HEK293 (cell line): ENCODE measurements at regions not wholly inside any gene's neighbourhood (a gene's known extent, or its start where the extent isn't known, plus 50 kb on each side); places are given as distances from the start of the nearest gene placed in this dataset.

Source experiments
- CTCF ChIA-PET: fragments of 350-600 bp; formaldehyde crosslinking; extraction: SDS; loops from one replicate; lab custom pipeline; 2021; ENCODE audit warnings: antibody characterized with exemption; lab: Yijun Ruan, JAX
- POLR2A ChIA-PET: fragments of 300-600 bp; formaldehyde crosslinking; extraction: SDS; loops from one replicate; lab custom pipeline; 2020; ENCODE audit warnings: antibody characterized with exemption, inconsistent platforms; lab: Yijun Ruan, JAX
- H3K27ac ChIP-seq: fragments of 200-500 bp; sonication (Bioruptor generic); 2 replicates; pipeline ENCODE4 v1.5.1; 2014; ENCODE audit warnings: low read depth, low read length, control low read depth, inconsistent platforms; ENCODE audit errors: extremely low read depth
- H3K36me3 ChIP-seq, 2 experiments: fragments of 200-500 bp in 1 of 2; sonication (Bioruptor generic) in 1 of 2; 1 replicate in 1 of 2; 2 replicates in 1 of 2; pipeline ENCODE4 v1.5.1; 2014 to 2017; ENCODE audit warnings: inconsistent platforms in 2 of 2, low read length in 2 of 2; ENCODE audit not compliant: control insufficient read depth in 2 of 2, insufficient read depth in 1 of 2
- H3K4me1 ChIP-seq: fragments of 200-500 bp; sonication (Bioruptor generic); 2 replicates; pipeline ENCODE4 v1.5.1; 2014; ENCODE audit warnings: mild to moderate bottlenecking, low read length, inconsistent platforms; ENCODE audit not compliant: control insufficient read depth, insufficient read depth
- H3K4me3 ChIP-seq: 2 replicates; pipeline ENCODE4 v1.5.1; 2011; ENCODE audit warnings: low read depth, mild to moderate bottlenecking, control low read depth, low read length, moderate library complexity
- H3K9me3 ChIP-seq: fragments of 200-500 bp; sonication (Bioruptor generic); 2 replicates; pipeline ENCODE4 v1.5.1; 2014; ENCODE audit warnings: low read depth, low read length, inconsistent platforms; ENCODE audit not compliant: control insufficient read depth, insufficient read depth
- GLI4 ChIP-seq: fragments of 450-650 bp; formaldehyde crosslinking; IDR thresholded peaks from 2 replicates; pipeline ENCODE4 v1.5.1; 2016; ENCODE audit warnings: missing biosample characterization, missing genetic modification characterization
- PBX3 ChIP-seq: sonication (generic); formaldehyde crosslinking; IDR thresholded peaks from 2 replicates; pipeline ENCODE4 v1.8.1; 2022; ENCODE audit warnings: mild to moderate bottlenecking, moderate library complexity, missing genetic modification reagents
- REPIN1 ChIP-seq: fragments of 450-650 bp; formaldehyde crosslinking; IDR thresholded peaks from 2 replicates; pipeline ENCODE4 v1.5.1; 2017; ENCODE audit warnings: missing biosample characterization, missing genetic modification characterization, low read depth
- SCRT1 ChIP-seq: fragments of 450-650 bp; formaldehyde crosslinking; IDR thresholded peaks from 2 replicates; pipeline ENCODE4 v1.5.1; 2016; ENCODE audit warnings: missing biosample characterization, missing genetic modification characterization, borderline replicate concordance
- ZNF202 ChIP-seq: fragments of 450-650 bp; formaldehyde crosslinking; IDR thresholded peaks from 2 replicates; pipeline ENCODE4 v1.5.1; 2016; ENCODE audit warnings: missing biosample characterization, missing genetic modification characterization, borderline replicate concordance
- ZNF302 ChIP-seq: fragments of 450-650 bp; formaldehyde crosslinking; IDR thresholded peaks from 2 replicates; pipeline ENCODE4 v1.5.1; 2016; ENCODE audit warnings: missing biosample characterization, missing genetic modification characterization, low read depth
- ZNF366 ChIP-seq: fragments of 450-650 bp; formaldehyde crosslinking; conservative IDR thresholded peaks from 2 replicates; pipeline ENCODE4 v1.5.1; 2016; ENCODE audit warnings: missing biosample characterization, missing genetic modification characterization
- ZNF391 ChIP-seq: fragments of 450-650 bp; formaldehyde crosslinking; IDR thresholded peaks from 2 replicates; pipeline ENCODE4 v1.5.1; 2016; ENCODE audit warnings: low read depth, missing biosample characterization, missing genetic modification characterization, borderline replicate concordance
- ZNF404 ChIP-seq: fragments of 450-650 bp; formaldehyde crosslinking; IDR thresholded peaks from 2 replicates; pipeline ENCODE4 v1.5.1; 2017; ENCODE audit warnings: missing biosample characterization, missing genetic modification characterization
- ZNF433 ChIP-seq: fragments of 450-650 bp; formaldehyde crosslinking; IDR thresholded peaks from 2 replicates; pipeline ENCODE4 v1.5.1; 2016; ENCODE audit warnings: missing biosample characterization, missing genetic modification characterization, low read depth
- ZNF600 ChIP-seq: fragments of 450-650 bp; formaldehyde crosslinking; IDR thresholded peaks from 2 replicates; pipeline ENCODE4 v1.5.1; 2016; ENCODE audit warnings: missing biosample characterization, missing genetic modification characterization
- ZNF707 ChIP-seq: fragments of 450-650 bp; formaldehyde crosslinking; IDR thresholded peaks from 2 replicates; pipeline ENCODE4 v1.5.1; 2016; ENCODE audit warnings: missing biosample characterization, missing genetic modification characterization
- ZNF768 ChIP-seq: fragments of 450-650 bp; formaldehyde crosslinking; IDR thresholded peaks from 2 replicates; pipeline ENCODE4 v1.5.1; 2018; ENCODE audit warnings: missing biosample characterization, mild to moderate bottlenecking, missing genetic modification characterization
- TF ChIP-seq, protein P1 (sequence below): fragments of 450-650 bp; formaldehyde crosslinking; IDR thresholded peaks from 2 replicates; pipeline ENCODE4 v1.5.1; 2017; ENCODE audit warnings: missing biosample characterization, missing genetic modification characterization
- TF ChIP-seq, protein P2 (sequence below): fragments of 450-650 bp; formaldehyde crosslinking; IDR thresholded peaks from 2 replicates; pipeline ENCODE4 v1.5.1; 2016; ENCODE audit warnings: missing biosample characterization, missing genetic modification characterization, borderline replicate concordance

DNA sequence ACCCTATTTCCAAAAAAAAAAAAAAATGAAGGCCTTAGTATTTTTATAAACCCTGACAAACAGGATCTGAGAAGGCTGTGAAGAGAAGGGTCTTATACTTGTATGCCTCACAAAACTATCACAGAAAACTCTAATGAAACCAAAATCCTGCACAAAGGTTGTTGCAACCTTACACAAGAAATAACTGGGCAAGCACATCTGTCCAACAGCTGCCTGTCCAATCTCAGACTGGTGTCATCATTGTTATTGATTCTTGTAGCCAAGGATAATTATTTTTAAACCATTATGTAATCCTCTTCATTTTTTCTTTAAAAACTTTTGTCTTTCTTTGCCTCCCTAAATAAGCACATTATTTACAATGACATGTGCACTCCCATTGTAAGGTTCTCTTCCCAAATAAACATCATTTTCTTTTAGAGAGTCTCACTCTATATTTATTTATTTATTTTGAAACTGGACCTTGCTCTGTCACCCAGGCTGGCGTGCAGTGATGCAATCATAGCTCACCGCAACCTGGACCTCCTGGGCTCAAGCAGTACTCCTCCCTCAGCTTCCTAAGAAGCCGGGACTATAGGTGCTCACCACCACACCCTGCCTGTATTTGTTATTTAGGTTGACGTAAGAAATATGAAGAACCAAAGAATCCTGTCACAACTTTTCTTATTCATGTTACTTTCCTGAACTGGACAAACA is 697.1 kb downstream of the DOK5 start:
- TF ChIP-seq ZNF433 (tag by site-specific recombination) (no peak), GLI4 (tag by site-specific recombination) (no peak)
- TF ChIP-seq, protein P1, sequence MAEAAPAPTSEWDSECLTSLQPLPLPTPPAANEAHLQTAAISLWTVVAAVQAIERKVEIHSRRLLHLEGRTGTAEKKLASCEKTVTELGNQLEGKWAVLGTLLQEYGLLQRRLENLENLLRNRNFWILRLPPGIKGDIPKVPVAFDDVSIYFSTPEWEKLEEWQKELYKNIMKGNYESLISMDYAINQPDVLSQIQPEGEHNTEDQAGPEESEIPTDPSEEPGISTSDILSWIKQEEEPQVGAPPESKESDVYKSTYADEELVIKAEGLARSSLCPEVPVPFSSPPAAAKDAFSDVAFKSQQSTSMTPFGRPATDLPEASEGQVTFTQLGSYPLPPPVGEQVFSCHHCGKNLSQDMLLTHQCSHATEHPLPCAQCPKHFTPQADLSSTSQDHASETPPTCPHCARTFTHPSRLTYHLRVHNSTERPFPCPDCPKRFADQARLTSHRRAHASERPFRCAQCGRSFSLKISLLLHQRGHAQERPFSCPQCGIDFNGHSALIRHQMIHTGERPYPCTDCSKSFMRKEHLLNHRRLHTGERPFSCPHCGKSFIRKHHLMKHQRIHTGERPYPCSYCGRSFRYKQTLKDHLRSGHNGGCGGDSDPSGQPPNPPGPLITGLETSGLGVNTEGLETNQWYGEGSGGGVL (tag by site-specific recombination): no peak
- no peak overlapping the region for H3K4me3 ChIP-seq
- POLR2A ChIA-PET: no interaction called here
- H3K4me1 ChIP-seq: no peaks in the 10 kb centered on the region
- H3K9me3 ChIP-seq: no peaks in the 10 kb centered on the region
- H3K27ac ChIP-seq: no peak overlapping the region
- no peaks in the 10 kb centered on the region for H3K36me3 ChIP-seq
- CTCF ChIA-PET: interaction anchor here (0.6 kb wide), 1 partner anchor 370 kb away, joined by 4 read pairs; no protein-coding TSS in a partner anchor

- H3K4me3 ChIP-seq: no peak overlapping the region
- no peak overlapping the region for H3K27ac ChIP-seq
- no peaks in the 10 kb centered on the region for H3K4me1 ChIP-seq
- POLR2A ChIA-PET: no interaction called here
- CTCF ChIA-PET: no interaction called here
- H3K36me3 ChIP-seq: no peaks in the 10 kb centered on the region
- no peaks in the 10 kb centered on the region for H3K9me3 ChIP-seq
- TF ChIP-seq ZNF707 (tag by site-specific recombination) (no peak), PBX3 (CRISPR knock-in tag) (no peak), ZNF768 (tag by site-specific recombination) (no peak), ZNF366 (tag by site-specific recombination) (no peak), GLI4 (tag by site-specific recombination) (no peak), ZNF433 (tag by site-specific recombination) (no peak), ZNF302 (no peak), SCRT1 (tag by site-specific recombination) (no peak), ZNF391 (tag by site-specific recombination) (no peak), ZNF600 (tag by site-specific recombination) (no peak), ZNF404 (tag by site-specific recombination) (no peak), ZNF202 (tag by site-specific recombination) (no peak), REPIN1 (tag by site-specific recombination) (no peak)
- TF ChIP-seq, protein P2, sequence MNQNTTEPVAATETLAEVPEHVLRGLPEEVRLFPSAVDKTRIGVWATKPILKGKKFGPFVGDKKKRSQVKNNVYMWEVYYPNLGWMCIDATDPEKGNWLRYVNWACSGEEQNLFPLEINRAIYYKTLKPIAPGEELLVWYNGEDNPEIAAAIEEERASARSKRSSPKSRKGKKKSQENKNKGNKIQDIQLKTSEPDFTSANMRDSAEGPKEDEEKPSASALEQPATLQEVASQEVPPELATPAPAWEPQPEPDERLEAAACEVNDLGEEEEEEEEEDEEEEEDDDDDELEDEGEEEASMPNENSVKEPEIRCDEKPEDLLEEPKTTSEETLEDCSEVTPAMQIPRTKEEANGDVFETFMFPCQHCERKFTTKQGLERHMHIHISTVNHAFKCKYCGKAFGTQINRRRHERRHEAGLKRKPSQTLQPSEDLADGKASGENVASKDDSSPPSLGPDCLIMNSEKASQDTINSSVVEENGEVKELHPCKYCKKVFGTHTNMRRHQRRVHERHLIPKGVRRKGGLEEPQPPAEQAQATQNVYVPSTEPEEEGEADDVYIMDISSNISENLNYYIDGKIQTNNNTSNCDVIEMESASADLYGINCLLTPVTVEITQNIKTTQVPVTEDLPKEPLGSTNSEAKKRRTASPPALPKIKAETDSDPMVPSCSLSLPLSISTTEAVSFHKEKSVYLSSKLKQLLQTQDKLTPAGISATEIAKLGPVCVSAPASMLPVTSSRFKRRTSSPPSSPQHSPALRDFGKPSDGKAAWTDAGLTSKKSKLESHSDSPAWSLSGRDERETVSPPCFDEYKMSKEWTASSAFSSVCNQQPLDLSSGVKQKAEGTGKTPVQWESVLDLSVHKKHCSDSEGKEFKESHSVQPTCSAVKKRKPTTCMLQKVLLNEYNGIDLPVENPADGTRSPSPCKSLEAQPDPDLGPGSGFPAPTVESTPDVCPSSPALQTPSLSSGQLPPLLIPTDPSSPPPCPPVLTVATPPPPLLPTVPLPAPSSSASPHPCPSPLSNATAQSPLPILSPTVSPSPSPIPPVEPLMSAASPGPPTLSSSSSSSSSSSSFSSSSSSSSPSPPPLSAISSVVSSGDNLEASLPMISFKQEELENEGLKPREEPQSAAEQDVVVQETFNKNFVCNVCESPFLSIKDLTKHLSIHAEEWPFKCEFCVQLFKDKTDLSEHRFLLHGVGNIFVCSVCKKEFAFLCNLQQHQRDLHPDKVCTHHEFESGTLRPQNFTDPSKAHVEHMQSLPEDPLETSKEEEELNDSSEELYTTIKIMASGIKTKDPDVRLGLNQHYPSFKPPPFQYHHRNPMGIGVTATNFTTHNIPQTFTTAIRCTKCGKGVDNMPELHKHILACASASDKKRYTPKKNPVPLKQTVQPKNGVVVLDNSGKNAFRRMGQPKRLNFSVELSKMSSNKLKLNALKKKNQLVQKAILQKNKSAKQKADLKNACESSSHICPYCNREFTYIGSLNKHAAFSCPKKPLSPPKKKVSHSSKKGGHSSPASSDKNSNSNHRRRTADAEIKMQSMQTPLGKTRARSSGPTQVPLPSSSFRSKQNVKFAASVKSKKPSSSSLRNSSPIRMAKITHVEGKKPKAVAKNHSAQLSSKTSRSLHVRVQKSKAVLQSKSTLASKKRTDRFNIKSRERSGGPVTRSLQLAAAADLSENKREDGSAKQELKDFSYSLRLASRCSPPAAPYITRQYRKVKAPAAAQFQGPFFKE (tag by site-specific recombination): no peak
Observed at GRCh38 chr20:55166063-55166462, 690.7 kb downstream of the DOK5 start.
